HFF-Myc (cell line): ENCODE measurements at regions not wholly inside any gene's neighbourhood (a gene's known extent, or its start where the extent isn't known, plus 50 kb on each side); places are given as distances from the start of the nearest gene placed in this dataset.

Experiments used
- DNase-seq: peaks from one replicate; pipeline ENCODE4 v3.0.0-alpha.2; 2011; ENCODE audit warnings: low read depth; ENCODE audit errors: extremely low read depth
- H3K4me3 ChIP-seq: replicated peaks from 2 replicates; pipeline ENCODE4 v1.5.1; 2011; ENCODE audit warnings: low read depth, mild to moderate bottlenecking, control low read depth, low read length
- TF ChIP-seq, protein P1 (sequence below): IDR thresholded peaks from 2 replicates; pipeline ENCODE4 v1.5.1; 2012; ENCODE audit warnings: mild to moderate bottlenecking, low read depth, low read length, control low read depth; ENCODE audit errors: missing control alignments

DNA sequence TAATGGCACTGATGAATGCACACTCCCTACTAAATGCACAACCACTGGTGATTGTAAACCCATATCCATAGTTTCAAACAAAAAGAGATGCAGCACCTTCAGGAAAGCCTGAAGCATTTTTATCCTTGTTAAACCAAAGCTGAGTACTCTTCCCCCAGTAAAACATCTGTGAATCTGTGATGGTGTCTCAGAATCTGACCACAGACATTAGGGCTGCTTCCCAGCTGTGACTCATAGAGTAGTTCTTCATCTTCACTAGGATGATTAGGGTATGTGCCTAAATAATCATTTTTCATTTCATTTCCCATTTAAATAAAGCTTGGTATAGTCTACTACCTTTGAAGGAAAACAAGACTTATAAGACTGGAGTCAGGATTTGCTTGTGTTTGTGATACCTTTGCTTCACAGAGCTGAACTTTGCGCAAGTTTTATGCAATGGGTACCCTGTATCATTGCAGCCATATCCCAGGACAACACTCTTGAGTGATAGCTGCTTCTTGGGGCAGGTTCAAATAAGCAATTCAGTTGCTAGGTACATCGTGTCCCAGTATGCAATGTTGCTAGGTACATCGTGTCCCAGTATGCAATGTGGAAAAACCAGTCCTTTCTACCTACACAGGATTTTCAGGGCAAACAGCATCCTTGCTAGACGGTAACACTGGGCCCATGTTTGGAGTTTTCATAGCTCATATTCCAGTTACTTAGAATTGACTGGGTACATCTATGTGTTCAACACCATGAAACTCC is 277.1 kb downstream of the IRS2 start:
- DNase-seq: peak; percentile 44

DNA sequence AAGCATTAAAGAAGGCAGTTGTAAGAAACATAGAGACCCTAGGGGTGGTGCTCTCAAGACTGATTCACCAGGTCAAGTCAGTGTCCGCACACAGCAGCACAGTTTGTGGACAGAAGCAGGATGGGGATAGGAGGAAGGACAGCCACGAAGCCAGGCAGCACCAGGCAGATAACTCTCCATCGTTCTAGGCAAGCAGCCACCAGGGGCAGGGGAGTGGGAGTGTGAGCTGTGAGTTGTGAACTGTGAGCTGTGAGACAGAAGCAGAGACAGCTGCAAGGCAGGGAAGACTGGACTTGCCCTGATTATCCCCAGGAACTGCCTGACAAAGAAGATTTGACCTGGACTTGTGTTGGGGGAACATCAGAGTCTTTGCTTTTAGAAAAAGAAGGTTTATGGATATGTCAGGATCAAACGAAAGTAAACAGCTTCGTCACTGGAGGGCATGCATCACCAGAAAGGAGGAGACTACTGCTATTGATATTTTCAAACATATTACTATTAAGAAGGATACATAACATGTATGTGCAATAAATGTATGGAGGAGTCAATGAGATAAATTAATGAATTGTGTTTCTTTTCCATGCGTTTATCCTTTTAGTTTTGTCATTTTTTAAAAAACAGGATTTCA is 286.1 kb downstream of the IRS2 start:
- TF ChIP-seq, protein P1, sequence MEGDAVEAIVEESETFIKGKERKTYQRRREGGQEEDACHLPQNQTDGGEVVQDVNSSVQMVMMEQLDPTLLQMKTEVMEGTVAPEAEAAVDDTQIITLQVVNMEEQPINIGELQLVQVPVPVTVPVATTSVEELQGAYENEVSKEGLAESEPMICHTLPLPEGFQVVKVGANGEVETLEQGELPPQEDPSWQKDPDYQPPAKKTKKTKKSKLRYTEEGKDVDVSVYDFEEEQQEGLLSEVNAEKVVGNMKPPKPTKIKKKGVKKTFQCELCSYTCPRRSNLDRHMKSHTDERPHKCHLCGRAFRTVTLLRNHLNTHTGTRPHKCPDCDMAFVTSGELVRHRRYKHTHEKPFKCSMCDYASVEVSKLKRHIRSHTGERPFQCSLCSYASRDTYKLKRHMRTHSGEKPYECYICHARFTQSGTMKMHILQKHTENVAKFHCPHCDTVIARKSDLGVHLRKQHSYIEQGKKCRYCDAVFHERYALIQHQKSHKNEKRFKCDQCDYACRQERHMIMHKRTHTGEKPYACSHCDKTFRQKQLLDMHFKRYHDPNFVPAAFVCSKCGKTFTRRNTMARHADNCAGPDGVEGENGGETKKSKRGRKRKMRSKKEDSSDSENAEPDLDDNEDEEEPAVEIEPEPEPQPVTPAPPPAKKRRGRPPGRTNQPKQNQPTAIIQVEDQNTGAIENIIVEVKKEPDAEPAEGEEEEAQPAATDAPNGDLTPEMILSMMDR: no peak
- no peak for DNase-seq
- H3K4me3 ChIP-seq: no peak overlapping the region

More for the DNA sequence above, 277.1 kb downstream of the IRS2 start:
- TF ChIP-seq, protein P1: no peak
- no peak overlapping the region for H3K4me3 ChIP-seq

DNA sequence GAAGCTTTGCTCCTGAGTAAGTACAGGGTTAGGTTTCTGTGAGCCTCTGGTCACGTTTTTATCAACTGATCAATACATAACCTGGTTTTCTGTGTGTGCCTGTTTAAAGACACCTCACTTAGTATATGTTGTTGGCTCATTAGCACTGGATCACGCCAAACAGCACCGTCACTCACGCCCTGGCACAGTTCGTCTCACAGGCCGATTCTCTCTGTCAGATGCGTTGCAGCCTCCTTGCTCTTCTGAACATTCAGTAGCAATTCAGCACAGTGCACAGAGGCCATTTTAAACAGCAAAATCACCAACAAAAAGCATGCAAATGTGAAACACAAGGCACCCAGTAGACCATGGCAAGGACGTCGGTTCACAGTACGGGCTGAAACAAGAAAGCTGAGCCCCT is 288.5 kb downstream of the IRS2 start:
- H3K4me3 ChIP-seq: no peak overlapping the region
- no peak for DNase-seq
- TF ChIP-seq, protein P1: no peak

DNA sequence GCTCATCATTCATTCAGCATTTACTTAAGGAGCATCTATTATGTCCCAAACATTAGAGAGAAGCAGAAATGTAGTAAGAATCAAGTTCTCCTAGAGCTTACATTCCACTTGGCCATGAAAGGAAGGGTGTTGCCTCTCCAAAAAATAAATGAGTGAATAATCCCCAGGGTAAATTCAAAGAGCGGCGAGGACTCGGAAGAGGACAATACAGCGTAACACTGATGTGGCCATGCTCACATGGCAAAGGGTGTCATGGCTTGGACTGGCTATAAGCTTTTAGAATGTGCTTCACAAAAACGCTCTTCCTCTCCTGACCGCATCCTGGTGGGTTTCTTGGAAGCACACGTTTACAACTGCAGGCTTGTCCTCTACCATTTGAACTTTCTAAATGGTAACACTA is 290.2 kb downstream of the IRS2 start:
- no peak overlapping the region for H3K4me3 ChIP-seq
- no peak for DNase-seq
- TF ChIP-seq, protein P1: no peak

DNA sequence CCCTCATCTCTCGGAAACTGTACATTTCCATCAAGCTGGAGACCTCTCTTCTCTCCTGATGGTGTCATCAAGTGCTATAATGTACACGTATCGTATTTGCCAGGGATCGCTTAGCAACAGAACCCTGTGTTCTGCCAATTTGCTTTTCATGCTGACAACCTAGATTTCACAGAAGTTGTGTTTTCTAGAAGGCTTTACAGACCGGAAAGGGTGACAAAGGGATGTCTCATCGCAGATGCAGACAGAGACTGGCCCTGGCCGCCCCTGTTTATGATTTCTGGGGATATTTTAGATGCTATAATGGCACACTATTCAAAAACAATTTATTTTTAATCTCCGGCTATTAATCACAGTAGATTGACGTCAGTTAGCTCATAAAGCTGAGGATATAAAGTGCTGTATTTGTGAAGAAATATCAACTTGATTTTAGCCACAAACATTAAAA is 291.4 kb downstream of the IRS2 start:
- DNase-seq: no peak
- H3K4me3 ChIP-seq: no peak overlapping the region
- TF ChIP-seq, protein P1: no peak

DNA sequence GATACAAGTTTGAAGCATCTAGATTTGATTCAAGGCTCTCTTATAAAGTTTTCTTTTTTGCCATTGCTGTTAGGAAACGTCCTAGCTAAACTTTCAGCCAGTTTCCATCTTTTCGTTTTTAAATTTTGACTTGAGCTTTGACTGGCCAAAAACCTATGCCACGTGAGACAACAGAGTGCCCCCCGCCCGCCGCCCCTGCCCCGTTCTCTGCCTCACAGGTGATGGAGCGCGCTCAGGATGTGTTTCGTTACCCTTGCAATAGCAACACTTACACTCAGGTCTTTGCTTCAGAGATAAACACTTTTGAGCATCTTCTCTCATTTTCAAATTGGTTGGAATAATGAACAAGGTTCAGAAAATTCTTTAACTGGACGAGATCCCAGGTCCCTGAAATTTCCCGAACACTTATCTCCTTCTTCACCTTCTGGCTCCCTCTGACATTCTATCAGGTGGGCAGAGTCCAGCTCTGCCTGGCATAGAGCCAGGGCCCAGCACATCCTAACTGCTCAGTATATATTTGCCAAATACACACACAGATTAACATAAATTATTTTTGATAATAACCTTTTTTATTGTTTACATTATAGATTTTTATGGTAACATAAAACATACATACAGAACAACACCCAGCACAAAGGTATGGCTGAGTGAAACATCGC is 301.1 kb downstream of the IRS2 start:
- no peak for DNase-seq
- no peak overlapping the region for H3K4me3 ChIP-seq
- TF ChIP-seq, protein P1: no peak
